GM19239 (cell line): ENCODE measurements at regions not wholly inside any gene's neighbourhood (a gene's known extent, or its start where the extent isn't known, plus 50 kb on each side); places are given as distances from the start of the nearest gene placed in this dataset.

ENCODE experiments used
- DNase-seq: peaks from one replicate; pipeline ENCODE4 v3.0.0; 2011; ENCODE audit warnings: low spot score; ENCODE audit not compliant: insufficient read length
- FAIRE-seq: peaks from 2 replicates; lab custom pipeline; 2011; peaks lifted over from hg19 to GRCh38; lab: Jason Lieb, UNC

- FAIRE-seq, result no peak
Observed at GRCh38 chr11:25309818-25310217, 813.0 kb downstream of the LUZP2 start.

GRCh38 chr11:25317216-25317615 lies 820.4 kb downstream of the LUZP2 start:
- DNase-seq (no peak), FAIRE-seq (no peak)

More at GRCh38 chr11:25309818-25310217, 813.0 kb downstream of the LUZP2 start:
- DNase-seq, result no peak

- DNase-seq (no peak), FAIRE-seq (no peak)
Observed at GRCh38 chr11:25319127-25319526, 822.3 kb downstream of the LUZP2 start.

- DNase-seq (no peak), FAIRE-seq (no peak)
Observed at GRCh38 chr11:25327656-25328055, 830.8 kb downstream of the LUZP2 start.

- no peak for FAIRE-seq
Observed at GRCh38 chr11:25339281-25339680, 842.4 kb downstream of the LUZP2 start.

GRCh38 chr11:25349537-25349936 lies 852.7 kb downstream of the LUZP2 start:
- no peak for FAIRE-seq

More at GRCh38 chr11:25339281-25339680, 842.4 kb downstream of the LUZP2 start:
- no peak for DNase-seq

GRCh38 chr11:25350899-25351803 lies 854.3 kb downstream of the LUZP2 start:
- DNase-seq (no peak), FAIRE-seq (no peak)

More at GRCh38 chr11:25349537-25349936, 852.7 kb downstream of the LUZP2 start:
- no peak for DNase-seq

- FAIRE-seq (no peak), DNase-seq (no peak)
Observed at GRCh38 chr11:25357133-25357532, 860.3 kb downstream of the LUZP2 start.

- FAIRE-seq (no peak), DNase-seq (no peak)
Observed at GRCh38 chr11:25377466-25377865, 880.6 kb downstream of the LUZP2 start.

- DNase-seq, result no peak
Observed at GRCh38 chr11:25396847-25397246, 900.0 kb downstream of the LUZP2 start.

GRCh38 chr11:25408146-25408545 lies 911.3 kb downstream of the LUZP2 start:
- FAIRE-seq, result no peak
- DNase-seq, result no peak

More at GRCh38 chr11:25396847-25397246, 900.0 kb downstream of the LUZP2 start:
- FAIRE-seq, result no peak

GRCh38 chr11:25415793-25416192 lies 916.1 kb upstream of the ANO3 start:
- FAIRE-seq (no peak), DNase-seq (no peak)

- no peak for FAIRE-seq
- DNase-seq, result no peak
Observed at GRCh38 chr11:25423436-25424199, 908.3 kb upstream of the ANO3 start.

GRCh38 chr11:25432376-25432775 lies 899.6 kb upstream of the ANO3 start:
- FAIRE-seq (no peak), DNase-seq (no peak)

- DNase-seq, result no peak
- no peak for FAIRE-seq
Observed at GRCh38 chr11:25435197-25435596, 896.7 kb upstream of the ANO3 start.

GRCh38 chr11:25436326-25436725 lies 895.6 kb upstream of the ANO3 start:
- FAIRE-seq (no peak), DNase-seq (no peak)

- DNase-seq (no peak), FAIRE-seq (no peak)
Observed at GRCh38 chr11:25441421-25441820, 890.5 kb upstream of the ANO3 start.

- FAIRE-seq (no peak), DNase-seq (no peak)
Observed at GRCh38 chr11:25449091-25449490, 882.8 kb upstream of the ANO3 start.

- no peak for FAIRE-seq
Observed at GRCh38 chr11:25453471-25453870, 878.5 kb upstream of the ANO3 start.

GRCh38 chr11:25456211-25456610 lies 875.7 kb upstream of the ANO3 start:
- FAIRE-seq (no peak), DNase-seq (no peak)

More at GRCh38 chr11:25453471-25453870, 878.5 kb upstream of the ANO3 start:
- DNase-seq, result no peak
